ENCODE measurements at regions not wholly inside any gene's neighbourhood (a gene's known extent, or its start where the extent isn't known, plus 50 kb on each side); places are given as distances from the start of the nearest gene placed in this dataset.
"Not testable (repeated sequence)": the region's sequence is repeated elsewhere in the genome, so short reads cannot be mapped to it uniquely, and the experiment has no call there.

GRCh38 chr5:91243286-91243685, 139.8 kb downstream of the ARRDC3 start:
- DNase-seq (ENCODE audit: low read depth): no peak

DNA sequence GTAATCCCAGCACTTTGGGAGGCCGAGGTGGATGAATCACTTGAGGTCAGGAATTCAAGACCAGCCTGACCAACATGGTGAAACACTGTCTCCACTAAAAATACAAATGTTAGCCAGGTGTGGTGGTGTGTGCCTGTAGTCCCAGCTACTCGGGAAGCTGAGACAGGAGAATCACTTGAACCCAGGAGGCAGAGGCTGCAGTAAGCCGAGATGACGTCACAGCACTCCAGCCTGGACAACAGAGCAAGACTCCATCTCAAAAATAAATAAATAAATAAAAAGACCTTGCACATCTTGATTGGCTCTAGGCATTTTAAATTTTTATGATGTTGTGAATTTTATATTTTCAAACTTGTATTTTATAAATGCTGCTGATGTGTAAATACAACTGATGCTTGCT, 141.7 kb downstream of the ARRDC3 start:
- not testable (repeated sequence) for DNase-seq (ENCODE audit: low read depth)

DNA sequence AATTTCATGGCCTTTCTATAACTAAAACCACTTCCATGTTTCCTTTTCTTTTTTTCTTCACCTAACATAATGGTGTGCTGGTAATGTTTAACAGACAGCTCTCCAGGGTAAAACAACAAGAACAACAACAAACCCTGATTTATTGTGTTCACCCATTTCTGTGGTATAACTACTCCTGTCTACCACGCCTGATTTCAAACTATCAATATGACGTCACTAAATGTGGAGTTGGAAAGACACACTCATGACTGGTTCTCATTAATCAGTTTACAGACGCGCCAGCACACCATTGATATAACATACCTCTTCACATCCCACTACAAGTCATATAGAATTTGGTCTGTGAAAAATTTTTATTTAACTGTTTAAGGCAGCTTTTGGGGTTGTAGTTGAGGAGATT, 142.9 kb downstream of the ARRDC3 start:
- peak; percentile 66 for DNase-seq (ENCODE audit: low read depth)

GRCh38 chr5:91235271-91235694, 147.8 kb downstream of the ARRDC3 start:
- no peak for DNase-seq (ENCODE audit: low read depth)

DNA sequence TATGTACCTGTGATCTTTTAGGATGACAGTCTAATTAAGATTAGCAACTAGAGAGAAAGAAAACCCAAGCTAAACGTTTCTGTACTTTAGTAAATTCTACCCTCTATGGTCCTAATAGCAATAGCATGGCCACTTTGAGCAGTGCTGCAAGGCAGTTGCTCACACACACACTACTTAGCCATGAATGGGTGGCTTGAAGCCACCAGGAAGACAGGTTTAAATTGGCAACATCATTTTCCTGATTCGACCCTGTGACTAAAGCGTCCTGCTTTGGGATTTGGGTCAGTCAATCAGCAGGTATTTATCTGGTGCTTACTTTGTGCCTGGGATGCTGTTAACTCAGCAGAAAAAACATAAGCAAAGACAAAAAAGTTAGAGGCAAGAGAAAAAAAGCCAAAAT, 150.6 kb downstream of the ARRDC3 start:
- DNase-seq (ENCODE audit: low read depth): no peak

DNA sequence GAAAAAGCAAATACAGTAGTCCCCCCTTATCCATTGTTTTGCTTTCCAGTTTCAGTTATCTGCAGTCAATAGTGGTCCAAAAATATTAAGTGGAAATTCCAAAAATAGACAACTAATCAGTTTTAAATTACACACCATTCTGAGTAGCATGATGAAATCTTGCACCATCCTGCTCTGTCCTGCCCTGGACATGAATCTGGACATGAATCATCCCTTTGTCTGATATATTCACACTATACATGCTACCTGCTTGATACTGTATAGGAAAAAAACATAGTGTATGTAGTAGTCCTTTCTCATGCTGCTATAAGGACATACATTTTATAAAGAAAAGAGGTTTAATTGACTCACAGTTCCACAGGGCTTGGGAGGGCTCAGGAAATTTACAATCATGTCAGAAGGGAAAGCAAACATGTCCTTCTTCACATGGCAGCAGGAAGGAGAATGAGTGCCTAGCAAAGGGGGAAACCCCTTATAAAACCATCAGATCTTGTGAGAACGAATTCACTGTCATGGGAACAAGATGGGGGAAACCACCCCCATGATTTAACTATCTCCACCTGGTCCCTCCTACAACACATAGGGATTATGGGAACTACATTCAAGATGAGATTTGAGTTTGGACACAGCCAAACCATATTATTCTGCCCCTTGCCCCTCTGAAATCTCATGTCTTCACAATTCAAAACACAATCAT, 153.9 kb downstream of the ARRDC3 start:
- no peak for DNase-seq (ENCODE audit: low read depth)

DNA sequence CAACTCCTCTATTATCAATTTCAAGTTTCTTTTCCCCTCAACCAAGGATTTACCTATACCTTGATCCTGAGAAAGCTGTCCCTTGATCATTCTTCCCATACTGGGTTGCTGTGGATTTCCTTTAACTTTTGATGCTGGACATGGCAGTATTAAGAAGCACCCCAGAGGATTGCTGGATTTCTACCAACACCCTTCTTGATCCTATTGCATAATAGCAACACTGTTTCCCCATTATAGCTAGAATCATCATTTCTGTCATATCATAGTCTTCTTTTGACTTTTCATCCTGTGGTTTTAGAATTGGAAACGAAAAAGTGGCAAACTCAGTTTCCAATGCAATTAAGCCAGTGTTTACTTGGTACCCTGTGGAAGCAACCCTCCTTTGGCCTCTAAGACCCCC, 154.9 kb downstream of the ARRDC3 start:
- DNase-seq (ENCODE audit: low read depth): no peak

DNA sequence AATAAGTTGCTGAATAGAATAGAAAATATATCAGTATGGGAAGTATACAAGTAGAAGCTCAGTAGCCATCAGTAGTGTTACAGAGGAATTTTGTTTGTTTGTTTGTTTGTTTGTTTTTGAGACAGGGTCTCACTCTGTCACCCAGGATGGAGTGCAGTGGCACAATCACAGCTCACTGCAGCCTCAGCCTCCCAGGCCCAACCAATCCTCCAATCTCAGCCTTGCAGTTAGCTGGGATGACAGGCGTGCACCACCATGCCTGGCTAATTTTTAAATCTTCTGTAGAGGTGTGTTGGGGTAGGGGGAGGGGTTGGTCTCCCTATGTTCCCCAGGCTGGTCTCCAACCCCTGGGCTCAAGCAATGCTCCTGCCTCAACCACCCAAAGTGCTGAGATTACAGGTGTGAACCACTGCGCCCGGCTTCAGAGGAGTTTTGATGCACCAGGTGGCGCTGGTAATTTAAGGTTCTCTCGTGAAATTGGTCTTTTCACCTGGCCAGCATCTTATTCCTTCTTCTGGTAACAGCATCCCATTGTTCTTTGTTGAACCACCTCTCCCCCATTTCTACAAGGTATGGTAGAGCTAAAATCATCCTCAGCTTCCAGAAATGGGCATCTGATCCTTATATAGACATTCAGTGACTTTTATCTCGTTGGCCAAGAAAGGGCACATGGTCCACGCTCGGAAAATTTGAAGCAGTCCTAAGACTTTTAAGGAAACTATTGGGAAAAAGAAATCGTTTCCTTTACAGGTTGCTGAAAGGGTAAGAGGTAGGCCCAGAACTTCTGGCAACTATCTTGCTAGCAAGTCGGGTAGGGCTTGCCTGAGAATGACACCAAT, 157.1 kb downstream of the ARRDC3 start:
- peak; percentile 56 for DNase-seq (ENCODE audit: low read depth)

GRCh38 chr5:91224969-91225368, 158.1 kb downstream of the ARRDC3 start:
- no peak for DNase-seq (ENCODE audit: low read depth)

DNA sequence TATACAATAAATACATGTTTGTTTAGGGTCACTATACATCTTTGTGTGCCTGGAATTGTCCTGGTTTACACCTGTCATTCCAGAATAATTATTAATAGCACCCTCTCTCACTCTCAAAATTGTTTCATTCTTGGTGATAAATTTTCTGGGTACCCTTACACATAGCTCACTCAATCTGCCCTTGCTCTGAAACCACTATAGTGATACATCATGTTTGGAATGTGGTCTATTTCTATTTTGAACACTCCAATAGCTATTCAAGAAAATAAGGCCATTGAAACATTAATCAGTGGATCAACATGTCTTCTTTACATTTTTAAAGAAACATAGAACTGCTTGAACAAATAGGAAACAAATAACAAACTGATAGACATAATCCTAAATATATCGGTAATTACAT, 158.7 kb downstream of the ARRDC3 start:
- DNase-seq (ENCODE audit: low read depth): peak; percentile 68

DNA sequence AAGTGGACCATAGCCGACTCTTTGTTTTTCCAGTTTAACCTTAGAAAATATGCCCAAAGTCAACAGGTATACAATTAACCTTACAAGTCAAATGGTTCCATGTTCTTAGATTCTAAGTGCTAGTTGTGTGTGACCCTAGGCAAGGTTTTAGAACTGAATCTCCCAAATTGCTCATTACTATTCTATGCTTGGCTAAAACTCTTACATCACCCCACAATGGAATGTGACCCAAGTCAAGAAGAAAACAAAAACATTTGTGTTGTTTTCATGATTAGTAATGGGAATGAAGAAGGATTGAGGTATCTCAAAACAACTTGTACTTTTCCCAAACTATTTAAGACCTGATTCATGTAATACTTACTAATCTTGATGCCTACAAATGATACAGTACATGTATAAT, 159.2 kb downstream of the ARRDC3 start:
- DNase-seq (ENCODE audit: low read depth): peak; percentile 99

DNA sequence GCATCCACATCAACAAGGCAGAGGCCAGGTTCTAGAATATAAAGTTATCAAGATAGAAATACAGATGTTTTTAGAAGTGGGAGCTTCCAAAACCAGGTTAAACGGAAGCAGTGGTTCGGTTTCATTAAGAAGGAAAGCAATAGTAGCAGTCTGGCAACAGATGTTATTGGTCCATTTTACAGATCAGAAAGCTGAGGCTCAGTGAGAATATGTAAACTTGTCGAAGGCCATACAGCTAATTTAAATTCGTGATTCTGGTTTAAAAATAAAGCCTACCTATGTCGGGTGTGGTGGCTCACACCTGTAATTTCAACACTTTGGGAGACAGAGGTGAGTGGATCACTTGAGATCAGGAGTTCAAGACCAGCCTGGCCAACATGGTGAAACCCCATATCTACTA, 160.6 kb downstream of the ARRDC3 start:
- DNase-seq (ENCODE audit: low read depth): no peak

DNA sequence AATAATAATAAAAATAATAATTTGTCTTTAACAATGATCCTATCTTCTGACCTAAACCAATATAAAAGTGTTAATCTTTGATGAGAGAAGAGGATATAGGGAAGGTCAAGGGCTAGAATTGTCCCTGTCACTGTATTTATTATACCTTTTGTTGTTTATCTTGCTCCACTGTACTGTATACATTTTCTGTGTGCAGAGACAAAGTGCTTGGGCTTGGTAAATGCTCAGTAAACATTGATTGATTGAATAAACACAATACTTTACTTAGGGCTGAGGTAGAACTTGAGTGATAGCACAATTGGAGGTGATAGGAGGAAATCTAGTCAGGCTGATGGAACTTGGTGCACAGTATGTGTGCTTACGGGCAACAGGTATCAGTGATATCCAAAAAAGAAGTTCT, 161.2 kb downstream of the ARRDC3 start:
- no peak for DNase-seq (ENCODE audit: low read depth)

GRCh38 chr5:91219803-91220371, 163.2 kb downstream of the ARRDC3 start:
- no peak for DNase-seq (ENCODE audit: low read depth)

DNA sequence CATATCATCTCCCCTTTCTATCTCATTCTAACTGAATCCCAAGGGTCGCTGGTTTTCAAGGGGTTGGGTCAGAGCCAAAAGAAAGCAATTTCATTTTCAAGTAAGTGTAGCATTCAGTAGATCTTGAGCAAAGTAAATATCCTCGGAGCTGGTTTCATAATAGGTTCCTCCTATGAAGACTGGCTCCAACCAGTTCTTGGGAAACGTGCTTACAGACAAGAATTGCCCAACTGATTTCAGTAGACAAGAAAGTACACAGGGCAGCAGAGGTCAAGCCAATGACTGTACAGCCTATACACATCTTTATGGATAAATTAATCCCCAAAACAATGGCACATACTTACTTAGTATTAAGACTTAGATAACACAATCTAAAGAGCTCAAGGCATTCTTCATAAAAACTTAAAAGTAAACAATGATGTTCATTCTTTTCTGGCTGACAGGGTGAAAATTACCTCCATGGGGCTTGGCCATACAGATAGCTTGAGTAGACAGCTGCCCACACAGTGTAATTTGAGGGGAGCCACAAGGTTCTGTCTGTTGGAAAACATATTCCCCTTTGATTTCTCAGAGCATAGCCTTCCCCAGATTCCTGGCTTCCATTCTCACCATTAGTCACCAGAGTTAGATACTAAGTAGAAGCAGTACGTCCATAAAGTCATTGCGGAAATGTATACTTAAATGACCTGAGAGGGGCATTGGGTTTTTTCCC, 163.9 kb downstream of the ARRDC3 start:
- DNase-seq (ENCODE audit: low read depth): peak; percentile 95

GRCh38 chr5:91217859-91218258, 165.3 kb downstream of the ARRDC3 start:
- no peak for DNase-seq (ENCODE audit: low read depth)

DNA sequence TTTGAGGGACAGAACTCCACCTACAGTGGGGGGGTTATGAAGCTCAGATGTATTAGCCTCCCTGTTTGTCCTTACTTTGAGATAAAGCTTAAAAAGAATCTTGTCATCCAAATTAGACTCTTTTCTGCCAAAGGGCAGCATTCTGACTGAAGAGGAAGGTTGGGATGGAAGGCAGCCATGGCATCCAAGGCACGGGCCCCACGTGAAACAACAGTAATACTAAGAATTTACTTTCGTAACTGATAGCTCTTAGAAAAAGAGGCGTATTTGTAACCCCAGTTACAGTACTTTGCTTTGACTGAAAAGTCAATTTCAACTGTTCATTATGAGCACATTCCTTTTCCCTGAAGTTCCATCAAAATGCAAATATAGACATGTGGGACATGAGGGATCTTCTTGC, 168.5 kb downstream of the ARRDC3 start:
- no peak for DNase-seq (ENCODE audit: low read depth)

Measured in renal cortical epithelial cell (primary cell).